IPS-18a (cell line): ENCODE measurements at regions not wholly inside any gene's neighbourhood (a gene's known extent, or its start where the extent isn't known, plus 50 kb on each side); places are given as distances from the start of the nearest gene placed in this dataset.
"Not testable (repeated sequence)": the region's sequence is repeated elsewhere in the genome, so short reads cannot be mapped to it uniquely, and the experiment has no call there.

Experiments used
- H3K27ac ChIP-seq: one replicate; pipeline ENCODE4 v1.5.1; 2013; ENCODE audit warnings: low read length
- H3K27me3 ChIP-seq: one replicate; pipeline ENCODE4 v1.6.1; 2013; ENCODE audit warnings: mild to moderate bottlenecking, low read length; ENCODE audit not compliant: control insufficient read depth, insufficient read depth
- H3K36me3 ChIP-seq: one replicate; pipeline ENCODE4 v1.6.1; 2013; ENCODE audit warnings: low read depth, low read length; ENCODE audit not compliant: control insufficient read depth
- H3K4me1 ChIP-seq: one replicate; pipeline ENCODE4 v1.6.1; 2013; ENCODE audit warnings: low read depth, low read length; ENCODE audit not compliant: control insufficient read depth
- H3K4me3 ChIP-seq: one replicate; pipeline ENCODE4 v1.5.1; 2013; ENCODE audit warnings: low read length
- H3K9ac ChIP-seq: one replicate; pipeline ENCODE4 v1.6.1; 2013; ENCODE audit warnings: mild to moderate bottlenecking, low read length, moderate library complexity
- H3K9me3 ChIP-seq: one replicate; pipeline ENCODE4 v1.6.1; 2013; ENCODE audit warnings: low read depth, low read length; ENCODE audit not compliant: control insufficient read depth

- Histone ChIP-seq H3K27me3 (no peaks in the 10 kb centered on the region), H3K36me3 (no peaks in the 10 kb centered on the region), H3K4me3 (no peak overlapping the region), H3K4me1 (no peaks in the 10 kb centered on the region), H3K27ac (no peak overlapping the region), H3K9me3 (no peaks in the 10 kb centered on the region), H3K9ac (no peak overlapping the region)
Measured at GRCh38 chr3:102374863-102375634, 59.8 kb upstream of the ZPLD1 start.

DNA sequence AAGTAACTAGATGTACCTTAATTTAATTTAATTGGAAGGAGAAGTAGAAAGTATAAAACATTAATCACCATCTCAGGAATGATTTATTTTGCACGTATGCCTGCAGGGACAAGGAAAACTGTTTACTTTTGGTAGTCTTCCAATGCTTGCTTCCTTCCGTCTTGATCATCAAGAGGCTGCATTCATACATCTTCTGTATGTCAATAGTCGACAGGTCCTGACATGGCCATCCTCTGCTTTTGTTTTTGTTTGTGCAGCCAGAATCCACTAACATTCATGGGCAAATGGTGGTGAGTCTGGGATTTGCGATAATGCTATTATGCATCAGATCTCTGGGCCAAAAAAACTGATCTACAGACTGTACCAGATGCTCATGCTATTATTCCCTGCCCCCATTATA lies 56.6 kb upstream of the ZPLD1 start:
- Histone ChIP-seq H3K36me3 (no peaks in the 10 kb centered on the region), H3K27ac (no peak overlapping the region), H3K4me3 (no peak overlapping the region), H3K27me3 (no peaks in the 10 kb centered on the region), H3K4me1 (no peaks in the 10 kb centered on the region), H3K9ac (no peak overlapping the region), H3K9me3 (no peaks in the 10 kb centered on the region)

DNA sequence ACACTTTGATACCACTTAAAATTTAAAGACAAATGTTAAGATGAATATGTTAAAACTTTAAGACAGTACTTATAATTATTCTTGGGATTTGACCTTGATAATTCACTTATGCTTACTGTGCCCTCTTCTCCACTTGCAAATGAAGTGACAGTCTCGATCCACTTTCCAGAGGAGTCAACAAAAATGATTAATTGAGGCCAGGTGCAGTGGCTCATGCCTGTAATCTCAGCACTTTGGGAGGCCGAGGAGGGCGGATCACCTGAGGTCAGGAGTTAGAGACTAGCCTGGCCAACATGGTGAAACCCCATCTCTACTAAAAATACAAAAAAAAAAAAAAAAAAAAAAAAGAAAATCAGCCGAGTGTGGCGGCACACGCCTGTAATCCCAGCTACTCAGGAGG lies 52.6 kb upstream of the ZPLD1 start:
- H3K27ac ChIP-seq, H3K9ac ChIP-seq, H3K36me3 ChIP-seq, H3K9me3 ChIP-seq, H3K4me3 ChIP-seq, H3K27me3 ChIP-seq, H3K4me1 ChIP-seq: not testable (repeated sequence)
